Central memory CD8-positive, alpha-beta T cell (primary cell): ENCODE measurements at regions not wholly inside any gene's neighbourhood (a gene's known extent, or its start where the extent isn't known, plus 50 kb on each side); places are given as distances from the start of the nearest gene placed in this dataset.

ENCODE experiments used
- ATAC-seq: fragments of 150-1000 bp; cut with Tn5 transposase; replicated peaks from 2 replicates; pipeline ENCODE4 v1.10.0; 2022; ENCODE audit warnings: mild to moderate bottlenecking, moderate FRiP score, moderate number of reproducible peaks; ENCODE audit not compliant: poor library complexity, severe bottlenecking; ENCODE audit errors: extremely low read depth
- DNase-seq, 2 donors: peaks; one replicate each; pipeline ENCODE4 v3.0.0; 2021; ENCODE audit warnings: low spot score in 2 of 2
- H3K27ac Mint-ChIP-seq: one replicate; pipeline ENCODE4 v1.8.0; 2022; ENCODE audit warnings: low read depth, mild to moderate bottlenecking, moderate library complexity, mixed read lengths
- H3K27me3 Mint-ChIP-seq: one replicate; pipeline ENCODE4 v1.8.0; 2022; ENCODE audit warnings: mixed read lengths
- H3K36me3 Mint-ChIP-seq: one replicate; pipeline ENCODE4 v1.8.0; 2022; ENCODE audit warnings: mild to moderate bottlenecking, moderate library complexity, mixed read lengths; ENCODE audit not compliant: insufficient read depth
- H3K4me1 Mint-ChIP-seq: one replicate; pipeline ENCODE4 v1.8.0; 2022; ENCODE audit warnings: mixed read lengths
- H3K4me3 Mint-ChIP-seq: one replicate; pipeline ENCODE4 v1.8.0; 2022; ENCODE audit warnings: mild to moderate bottlenecking, moderate library complexity, mixed read lengths
- H3K9me3 Mint-ChIP-seq: one replicate; pipeline ENCODE4 v1.8.0; 2022; ENCODE audit warnings: mixed read lengths

- no peaks in the 10 kb centered on the region for H3K36me3 Mint-ChIP-seq
- DNase-seq (no peak), ATAC-seq (no peak)
- no peak overlapping the region for H3K4me3 Mint-ChIP-seq
- no peaks in the 10 kb centered on the region for H3K27me3 Mint-ChIP-seq
- H3K27ac Mint-ChIP-seq = no peak overlapping the region
- peaks cover 11% of the 10 kb centered on the region for H3K9me3 Mint-ChIP-seq
- no peaks in the 10 kb centered on the region for H3K4me1 Mint-ChIP-seq
These were observed 298.8 kb downstream of the NR2F1-AS1 start for GRCh38 chr5:93281980-93282772.

- H3K27me3 Mint-ChIP-seq = no peaks in the 10 kb centered on the region
- DNase-seq = no peak
- no peaks in the 10 kb centered on the region for H3K4me1 Mint-ChIP-seq
- H3K4me3 Mint-ChIP-seq = no peak overlapping the region
- H3K36me3 Mint-ChIP-seq = no peaks in the 10 kb centered on the region
- H3K27ac Mint-ChIP-seq = no peak overlapping the region
- H3K9me3 Mint-ChIP-seq = no peaks in the 10 kb centered on the region
- no peak for ATAC-seq
These were observed 300.5 kb downstream of the NR2F1-AS1 start for GRCh38 chr5:93280518-93280917.

- no peaks in the 10 kb centered on the region for H3K27me3 Mint-ChIP-seq
- ATAC-seq (no peak), DNase-seq (no peak)
- H3K27ac Mint-ChIP-seq = no peak overlapping the region
- no peak overlapping the region for H3K4me3 Mint-ChIP-seq
- H3K9me3 Mint-ChIP-seq = no peaks in the 10 kb centered on the region
- no peaks in the 10 kb centered on the region for H3K4me1 Mint-ChIP-seq
- H3K36me3 Mint-ChIP-seq = no peaks in the 10 kb centered on the region
These were observed 301.6 kb downstream of the NR2F1-AS1 start for GRCh38 chr5:93279296-93279963.

GRCh38 chr5:93278896-93279295 lies 302.1 kb downstream of the NR2F1-AS1 start:
- H3K4me1 Mint-ChIP-seq = no peaks in the 10 kb centered on the region
- ATAC-seq (no peak), DNase-seq (no peak)
- no peaks in the 10 kb centered on the region for H3K36me3 Mint-ChIP-seq
- H3K9me3 Mint-ChIP-seq = no peaks in the 10 kb centered on the region
- H3K4me3 Mint-ChIP-seq = no peak overlapping the region
- H3K27ac Mint-ChIP-seq = no peak overlapping the region
- no peaks in the 10 kb centered on the region for H3K27me3 Mint-ChIP-seq

GRCh38 chr5:93277051-93277450 lies 304.0 kb downstream of the NR2F1-AS1 start:
- Mint-ChIP-seq H3K27me3 (no peaks in the 10 kb centered on the region), H3K4me1 (no peaks in the 10 kb centered on the region), H3K36me3 (no peaks in the 10 kb centered on the region), H3K27ac (no peak overlapping the region), H3K4me3 (no peak overlapping the region), H3K9me3 (no peaks in the 10 kb centered on the region)
- ATAC-seq = no peak
- DNase-seq = no peak

GRCh38 chr5:93275376-93275775 lies 305.6 kb downstream of the NR2F1-AS1 start:
- ATAC-seq (no peak), DNase-seq (no peak)
- no peaks in the 10 kb centered on the region for H3K36me3 Mint-ChIP-seq
- H3K27me3 Mint-ChIP-seq = no peaks in the 10 kb centered on the region
- H3K9me3 Mint-ChIP-seq = peaks cover 5% of the 10 kb centered on the region
- H3K4me3 Mint-ChIP-seq = no peak overlapping the region
- no peak overlapping the region for H3K27ac Mint-ChIP-seq
- no peaks in the 10 kb centered on the region for H3K4me1 Mint-ChIP-seq

- H3K27ac Mint-ChIP-seq = no peak overlapping the region
- H3K4me1 Mint-ChIP-seq = no peaks in the 10 kb centered on the region
- no peaks in the 10 kb centered on the region for H3K27me3 Mint-ChIP-seq
- H3K36me3 Mint-ChIP-seq = no peaks in the 10 kb centered on the region
- H3K4me3 Mint-ChIP-seq = no peak overlapping the region
- ATAC-seq (no peak), DNase-seq (no peak)
- peaks cover 5% of the 10 kb centered on the region for H3K9me3 Mint-ChIP-seq
These were observed 306.7 kb downstream of the NR2F1-AS1 start for GRCh38 chr5:93274291-93274690.

- Mint-ChIP-seq H3K27ac (no peak overlapping the region), H3K4me1 (no peaks in the 10 kb centered on the region), H3K36me3 (no peaks in the 10 kb centered on the region), H3K27me3 (no peaks in the 10 kb centered on the region), H3K4me3 (no peak overlapping the region), H3K9me3 (peaks cover 11% of the 10 kb centered on the region)
- DNase-seq (no peak), ATAC-seq (no peak)
These were observed 307.8 kb downstream of the NR2F1-AS1 start for GRCh38 chr5:93273176-93273575.

- Mint-ChIP-seq H3K36me3 (no peaks in the 10 kb centered on the region), H3K4me1 (no peaks in the 10 kb centered on the region), H3K27me3 (no peaks in the 10 kb centered on the region), H3K27ac (no peak overlapping the region), H3K9me3 (peaks cover 11% of the 10 kb centered on the region), H3K4me3 (no peak overlapping the region)
- DNase-seq = no peak
- ATAC-seq = no peak
These were observed 308.9 kb downstream of the NR2F1-AS1 start for GRCh38 chr5:93272108-93272507.

GRCh38 chr5:93267736-93268135 lies 313.3 kb downstream of the NR2F1-AS1 start:
- H3K4me1 Mint-ChIP-seq = no peaks in the 10 kb centered on the region
- no peak overlapping the region for H3K27ac Mint-ChIP-seq
- H3K9me3 Mint-ChIP-seq = peaks cover 11% of the 10 kb centered on the region
- no peaks in the 10 kb centered on the region for H3K36me3 Mint-ChIP-seq
- DNase-seq (no peak), ATAC-seq (no peak)
- no peak overlapping the region for H3K4me3 Mint-ChIP-seq
- H3K27me3 Mint-ChIP-seq = no peaks in the 10 kb centered on the region

GRCh38 chr5:93267276-93267675 lies 313.7 kb downstream of the NR2F1-AS1 start:
- Mint-ChIP-seq H3K27ac (no peak overlapping the region), H3K36me3 (no peaks in the 10 kb centered on the region), H3K4me1 (no peaks in the 10 kb centered on the region), H3K4me3 (no peak overlapping the region), H3K27me3 (no peaks in the 10 kb centered on the region), H3K9me3 (peaks cover 11% of the 10 kb centered on the region)
- ATAC-seq = no peak
- DNase-seq = no peak

- no peak overlapping the region for H3K27ac Mint-ChIP-seq
These were observed 323.4 kb downstream of the NR2F1-AS1 start for GRCh38 chr5:93257616-93258015.

GRCh38 chr5:93255796-93256195 lies 325.2 kb downstream of the NR2F1-AS1 start:
- Mint-ChIP-seq H3K27me3 (no peaks in the 10 kb centered on the region), H3K27ac (no peak overlapping the region), H3K4me1 (no peaks in the 10 kb centered on the region), H3K9me3 (no peaks in the 10 kb centered on the region), H3K4me3 (no peak overlapping the region), H3K36me3 (no peaks in the 10 kb centered on the region)
- ATAC-seq (no peak), DNase-seq (no peak)

More at GRCh38 chr5:93257616-93258015, 323.4 kb downstream of the NR2F1-AS1 start:
- Mint-ChIP-seq H3K4me1 (no peaks in the 10 kb centered on the region), H3K4me3 (no peak overlapping the region), H3K36me3 (no peaks in the 10 kb centered on the region), H3K27me3 (no peaks in the 10 kb centered on the region), H3K9me3 (no peaks in the 10 kb centered on the region)
- DNase-seq (no peak), ATAC-seq (no peak)
